Stimulated activated CD8-positive, alpha-beta memory T cell treated with anti-CD3 and anti-CD28 coated beads, Interleukin-12 subunit alpha, Interleukin-12 subunit beta, amount 100 ng/mL, for 4 hours (primary cell): ENCODE measurements at regions not wholly inside any gene's neighbourhood (a gene's known extent, or its start where the extent isn't known, plus 50 kb on each side); places are given as distances from the start of the nearest gene placed in this dataset.

ENCODE experiments used
- DNase-seq: peaks from one replicate; pipeline ENCODE4 v3.0.0-alpha.2; 2020; ENCODE audit warnings: low read depth

DNA sequence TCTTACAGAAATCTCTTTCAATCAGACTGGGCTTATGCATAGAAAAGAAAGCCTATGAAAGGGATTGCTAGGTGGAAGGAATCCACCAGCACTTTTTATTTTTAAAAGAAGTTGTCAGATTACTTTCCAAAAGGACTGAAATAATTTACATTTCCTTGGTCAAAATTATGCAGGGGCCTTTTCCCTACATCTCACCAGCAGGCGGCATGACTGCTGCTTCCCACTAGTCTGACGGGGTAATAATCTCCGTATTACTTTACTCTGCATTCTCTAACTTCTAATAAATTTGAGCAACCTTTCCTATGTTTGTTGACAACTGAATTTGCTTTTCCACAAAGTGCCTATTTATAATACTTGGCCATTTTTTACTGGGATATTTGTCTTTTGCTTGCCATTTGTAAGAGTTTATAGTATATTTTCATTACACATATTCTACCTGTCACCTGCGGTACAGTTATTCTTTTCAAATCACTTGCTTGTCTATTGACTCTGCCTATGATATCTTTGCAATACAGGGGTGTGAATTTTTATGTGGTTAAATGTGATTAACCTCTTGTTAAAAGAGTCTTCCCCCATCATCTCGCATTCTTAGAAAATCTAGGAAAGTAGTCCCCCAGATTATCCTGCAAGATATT is 51.9 kb upstream of the USP47 start:
- DNase-seq = no peak

DNA sequence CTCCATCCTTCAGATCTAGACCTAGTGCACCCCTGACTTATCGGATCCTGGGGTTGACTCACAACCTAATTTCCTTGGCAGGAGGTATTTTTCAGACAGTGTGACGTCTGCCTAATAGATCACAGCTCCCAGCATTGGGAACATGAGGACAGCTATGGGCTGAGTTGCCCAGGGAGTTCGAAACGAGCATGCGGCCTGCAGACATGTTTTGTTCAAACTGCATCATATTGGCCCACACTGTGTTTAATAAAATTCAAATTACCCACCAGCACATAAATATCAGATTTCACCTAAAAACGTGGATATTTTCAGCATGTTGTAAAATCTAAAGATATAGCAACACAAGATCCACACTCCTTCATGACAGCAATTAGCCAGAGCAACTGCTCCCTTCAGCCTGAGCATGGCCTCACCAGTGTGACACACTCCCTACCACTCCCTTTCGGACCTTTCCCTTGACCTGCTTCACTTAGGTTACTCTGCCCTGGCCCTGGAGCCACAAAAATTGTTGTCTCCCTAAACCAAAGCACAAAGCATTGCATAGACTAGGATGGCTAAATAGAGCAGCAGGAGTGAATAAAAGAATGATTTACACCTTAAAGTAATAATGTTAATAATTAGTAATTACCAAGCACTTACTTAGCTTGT is 53.6 kb upstream of the USP47 start:
- DNase-seq = no peak

DNA sequence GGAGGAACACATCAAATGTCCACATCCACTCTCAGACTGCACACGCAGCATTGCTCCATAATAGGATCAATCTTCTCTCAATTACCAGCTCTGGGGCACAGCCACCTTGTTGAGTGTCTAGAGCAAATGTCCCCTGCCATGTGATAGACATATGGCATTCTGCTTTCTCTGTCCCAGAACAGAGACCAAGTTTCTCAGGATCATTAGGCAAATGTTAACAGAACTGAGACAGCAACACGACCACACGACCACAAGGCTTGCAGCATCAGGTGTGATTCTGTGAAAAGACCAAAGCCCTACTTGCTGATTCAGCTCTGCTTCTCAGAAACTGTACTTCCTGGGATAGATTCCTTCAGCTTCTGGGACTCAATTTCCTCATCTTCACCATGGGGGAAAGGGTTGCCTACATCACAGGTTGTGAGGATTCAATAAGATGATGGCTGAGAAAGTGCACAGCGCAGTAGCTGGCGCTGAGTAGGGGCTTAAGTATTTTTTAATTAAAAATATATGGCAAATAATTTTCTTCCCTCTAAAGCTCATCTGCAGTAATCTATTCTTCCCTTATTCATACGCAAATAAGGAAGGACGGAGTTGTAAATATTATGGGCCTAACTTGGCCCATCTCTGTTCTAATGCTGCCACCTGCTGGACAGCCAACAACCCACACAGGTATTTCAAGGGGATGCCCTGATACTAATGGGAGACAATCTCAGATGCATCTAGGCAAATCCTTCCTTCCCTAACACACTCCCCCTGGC is 54.3 kb upstream of the USP47 start:
- DNase-seq = peak; percentile 24

DNA sequence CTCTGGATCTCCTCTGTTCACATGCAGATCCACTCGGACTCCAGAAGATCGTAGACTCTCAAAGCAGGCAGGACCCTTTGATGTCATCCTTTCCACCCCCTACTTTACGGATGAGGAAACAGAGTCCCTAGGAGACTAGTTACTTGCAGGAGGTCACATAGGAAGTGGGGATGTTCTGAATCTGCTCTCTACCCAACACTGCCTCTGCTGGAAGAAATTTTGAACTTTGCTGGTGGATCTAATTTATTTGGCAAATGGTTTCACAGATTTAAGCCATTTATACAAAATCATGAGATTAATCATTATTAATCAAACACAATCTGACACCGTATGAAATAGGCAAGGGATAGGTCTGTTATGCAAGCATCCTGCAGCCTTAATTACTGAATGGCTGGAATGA is 55.0 kb upstream of the USP47 start:
- no peak for DNase-seq

DNA sequence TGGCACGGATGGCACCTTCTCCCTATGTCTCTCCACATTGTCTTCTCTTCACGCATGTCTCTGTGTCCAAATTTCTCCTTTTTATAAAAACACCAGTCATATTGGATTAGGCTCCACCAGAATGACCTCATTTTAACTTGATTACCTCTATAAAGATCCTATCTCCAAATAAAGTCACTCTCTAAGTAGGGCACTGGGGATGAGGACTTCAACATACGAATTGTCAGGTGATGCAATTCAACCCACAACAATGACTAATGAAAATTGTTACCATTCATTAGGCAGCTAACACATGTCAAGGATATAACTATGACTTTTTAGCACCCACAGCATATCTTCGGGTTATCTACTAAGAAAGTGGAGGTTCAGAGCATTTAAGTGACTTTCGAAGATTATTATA is 55.5 kb upstream of the USP47 start:
- no peak for DNase-seq

DNA sequence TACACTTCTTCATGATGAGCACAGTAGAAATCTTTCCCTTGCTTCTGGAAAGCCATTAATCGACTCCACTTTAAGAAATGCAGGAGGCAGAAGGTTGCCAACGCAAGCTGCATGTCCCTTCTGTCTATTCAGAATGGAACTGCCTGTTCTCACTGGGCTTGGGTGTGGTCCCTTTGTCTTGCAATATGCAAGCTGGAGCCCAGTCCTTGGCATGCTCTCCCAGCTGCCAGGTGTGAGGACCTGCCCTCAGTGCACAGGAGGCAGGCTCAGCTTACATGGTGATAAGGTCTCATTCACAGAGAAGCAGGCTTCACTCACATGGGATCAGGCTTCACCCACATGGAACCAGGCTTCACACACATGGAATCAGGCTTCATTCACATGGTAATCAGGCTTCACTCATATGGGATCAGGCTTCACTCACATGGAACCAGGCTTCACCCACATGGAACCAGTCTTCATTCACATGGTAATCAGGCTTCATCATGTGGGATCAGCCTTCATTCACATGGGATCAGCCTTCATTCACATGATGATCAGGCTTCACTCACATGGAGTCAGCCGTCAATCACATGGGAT is 59.2 kb upstream of the USP47 start:
- DNase-seq = no peak

DNA sequence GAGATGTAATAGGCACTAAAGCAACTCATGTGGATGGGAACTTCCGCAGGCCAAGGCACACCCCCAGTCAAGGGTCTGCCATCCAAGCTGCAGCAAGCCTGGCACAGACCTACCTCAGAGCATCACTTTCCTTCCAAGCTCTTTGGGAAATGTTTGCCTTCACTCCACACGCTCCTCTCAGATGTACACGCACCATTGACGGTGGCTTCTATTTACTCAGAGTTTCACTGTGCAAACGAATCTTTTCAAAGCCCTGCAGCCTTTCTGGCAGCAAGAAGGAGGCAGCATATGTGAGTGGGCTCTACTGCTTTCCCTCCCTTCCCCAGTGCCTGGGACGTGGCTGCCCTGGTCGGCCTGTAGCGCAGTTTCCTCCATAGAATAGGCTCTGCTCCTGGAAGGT is 60.9 kb upstream of the USP47 start:
- DNase-seq = no peak

DNA sequence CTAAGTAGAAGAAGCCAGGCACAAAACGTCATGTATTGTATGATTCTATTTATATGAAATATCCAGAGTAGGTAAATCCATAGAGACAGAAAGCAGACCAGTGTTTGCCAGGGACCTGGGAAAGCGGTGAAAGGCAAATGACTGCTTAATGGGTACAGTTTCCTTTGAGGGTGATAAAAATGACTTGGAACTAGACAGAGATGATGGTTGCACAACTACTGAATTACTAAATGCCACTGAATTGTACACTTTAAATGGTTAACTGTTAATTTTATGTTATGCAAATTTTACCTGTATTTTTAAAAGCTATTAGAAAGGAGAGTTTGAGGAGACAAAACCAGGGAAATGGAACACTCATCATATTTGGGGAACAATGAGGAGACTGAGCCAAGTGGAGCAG is 61.8 kb upstream of the USP47 start:
- no peak for DNase-seq

DNA sequence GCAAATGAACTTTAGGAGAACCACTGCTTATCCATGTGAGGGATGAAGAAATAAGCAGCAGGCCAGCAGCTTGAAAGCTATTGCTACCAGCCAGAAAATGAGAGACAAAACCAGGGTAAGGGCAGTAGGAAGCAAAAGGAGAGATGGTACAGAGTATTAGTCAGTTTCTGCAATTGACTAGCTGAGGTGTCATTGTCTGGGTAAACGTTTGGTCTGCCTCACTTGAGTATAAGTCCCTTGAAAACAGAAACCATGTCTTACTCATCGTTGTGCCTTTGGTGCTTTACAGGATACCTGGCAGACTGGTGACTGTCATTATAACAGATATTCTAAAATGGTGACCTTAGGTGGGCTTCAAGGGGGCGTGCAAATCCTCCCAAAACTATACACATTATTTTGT is 63.9 kb upstream of the USP47 start:
- no peak for DNase-seq

DNA sequence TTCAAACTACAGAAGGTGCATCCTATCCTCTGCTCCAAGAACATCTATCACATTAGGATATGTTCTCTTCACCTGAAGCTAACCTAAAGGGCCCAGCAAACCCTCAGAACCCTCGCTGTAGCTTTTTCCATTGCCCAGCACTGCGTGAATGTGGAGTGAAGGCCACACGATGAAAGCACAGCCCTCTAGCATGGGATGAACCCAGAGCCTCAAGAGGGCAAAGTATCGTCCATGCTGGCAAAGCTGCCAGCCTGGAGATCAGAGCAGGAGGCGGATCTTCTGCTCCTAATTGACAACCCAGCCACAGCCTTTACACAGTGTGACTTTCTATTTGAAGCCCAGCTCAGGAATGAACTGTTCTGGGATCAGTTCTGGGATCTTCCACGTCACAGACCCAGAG is 65.1 kb upstream of the USP47 start:
- DNase-seq = no peak

DNA sequence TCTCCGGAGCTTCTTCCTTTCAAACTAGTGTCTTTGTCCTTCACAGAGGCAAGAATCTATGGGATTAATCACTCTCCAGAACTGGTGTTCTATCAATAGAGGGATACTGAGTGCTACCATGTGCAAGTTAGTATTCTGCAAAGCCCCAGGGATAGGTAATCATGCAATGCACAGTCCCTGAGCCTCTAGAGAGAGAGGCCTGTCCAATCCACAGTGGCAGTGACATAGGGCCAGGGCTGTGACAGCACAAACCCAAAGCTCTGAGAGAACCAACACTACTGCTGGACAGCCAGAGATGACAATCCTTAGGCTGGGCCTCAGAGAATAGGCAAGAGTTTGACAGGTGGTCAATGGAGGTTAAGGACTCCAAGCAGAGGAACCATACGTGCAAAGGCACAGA is 66.8 kb upstream of the USP47 start:
- no peak for DNase-seq

DNA sequence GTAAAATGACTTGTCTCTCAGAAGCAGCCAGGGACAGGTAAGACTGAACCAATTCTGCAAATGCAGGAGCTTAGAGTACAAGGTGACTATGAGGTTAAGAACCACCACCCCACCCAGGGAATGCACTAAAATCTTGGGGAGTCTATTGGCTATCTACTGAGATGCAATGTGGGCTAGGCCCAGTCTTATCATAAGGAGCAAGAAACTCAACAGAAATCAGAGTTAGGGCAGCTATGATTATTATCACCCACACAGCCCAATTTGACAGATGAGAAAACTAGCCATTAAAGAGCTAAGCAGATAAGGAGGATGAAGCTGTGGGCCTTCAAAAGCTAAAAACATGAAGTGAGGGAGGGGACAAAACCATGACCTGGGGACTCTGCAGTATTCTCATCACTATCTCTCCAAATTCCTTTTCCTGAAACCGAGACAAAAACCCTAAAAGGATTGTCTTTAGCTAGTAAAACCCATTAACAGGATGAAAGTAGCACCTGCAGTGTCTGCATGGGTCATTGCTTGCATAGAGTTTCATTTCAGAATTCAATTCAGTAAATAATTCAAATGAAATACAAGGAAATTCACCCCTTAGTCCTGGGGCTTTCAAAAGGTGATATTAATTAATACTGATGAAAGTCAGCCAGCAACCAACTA is 68.8 kb upstream of the USP47 start:
- DNase-seq = no peak

DNA sequence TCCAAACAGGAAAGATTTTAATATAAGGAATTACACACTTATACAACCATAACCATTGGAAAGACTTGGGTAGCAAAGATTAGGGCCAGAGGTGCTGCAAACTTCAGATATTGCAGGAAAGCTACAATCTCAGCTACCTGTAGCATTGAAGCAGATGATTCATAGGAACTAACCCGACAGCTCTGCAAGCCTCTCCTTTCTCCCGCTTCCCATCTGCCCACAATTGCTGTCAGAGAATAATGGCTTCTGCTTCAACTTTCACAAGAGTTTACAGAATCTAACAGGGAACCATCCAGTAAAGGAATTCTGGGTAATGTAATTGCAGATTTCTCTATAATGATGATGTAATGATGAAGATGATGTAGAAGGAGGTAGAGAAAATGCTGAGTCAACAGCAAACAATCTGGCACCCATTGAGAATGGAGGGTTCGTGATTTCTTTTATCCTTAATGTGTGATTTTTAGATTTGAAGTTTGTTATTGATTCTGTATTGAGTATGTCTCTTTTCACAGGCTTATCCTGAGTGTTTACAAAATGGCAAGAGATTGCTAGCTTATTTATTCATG is 70.8 kb upstream of the USP47 start:
- no peak for DNase-seq

DNA sequence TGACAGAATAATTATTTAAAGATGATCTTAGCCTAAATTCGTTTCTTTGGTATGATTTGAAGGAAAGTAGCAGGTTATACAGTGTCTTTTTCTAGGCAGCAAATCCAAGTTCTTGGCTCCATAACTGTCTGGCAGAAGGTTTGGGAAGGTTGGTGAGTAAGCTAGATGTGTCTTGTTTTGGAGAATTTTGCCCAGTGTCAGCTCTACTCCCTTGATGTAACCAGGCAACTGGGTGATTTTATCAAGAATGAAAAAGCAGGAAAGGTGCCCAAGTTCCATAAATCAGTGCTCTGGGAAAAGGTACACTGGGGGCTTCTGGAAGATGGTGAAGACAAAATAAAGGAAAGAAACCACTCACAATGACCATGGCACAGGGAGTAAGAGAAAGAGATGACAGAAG is 71.5 kb upstream of the USP47 start:
- no peak for DNase-seq

DNA sequence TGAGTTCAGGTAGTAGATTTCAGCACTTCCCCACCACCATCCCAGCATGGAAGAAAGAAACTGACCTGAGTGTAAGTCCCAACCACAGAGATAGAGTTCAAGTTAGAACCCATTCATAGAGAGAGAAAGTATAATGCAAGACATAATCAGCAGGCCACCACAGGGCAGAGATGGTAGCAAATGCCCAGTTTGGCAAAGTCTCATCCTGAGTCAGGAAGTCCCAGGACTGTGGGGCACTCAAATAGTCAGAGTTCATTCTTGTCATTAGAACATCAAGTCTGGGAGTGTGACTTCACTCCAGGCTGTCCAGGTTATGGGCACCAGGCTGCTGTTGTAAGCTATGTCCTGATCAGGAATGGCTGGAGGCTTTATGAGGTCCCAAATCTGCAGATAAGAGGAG is 72.0 kb upstream of the USP47 start:
- DNase-seq = no peak

DNA sequence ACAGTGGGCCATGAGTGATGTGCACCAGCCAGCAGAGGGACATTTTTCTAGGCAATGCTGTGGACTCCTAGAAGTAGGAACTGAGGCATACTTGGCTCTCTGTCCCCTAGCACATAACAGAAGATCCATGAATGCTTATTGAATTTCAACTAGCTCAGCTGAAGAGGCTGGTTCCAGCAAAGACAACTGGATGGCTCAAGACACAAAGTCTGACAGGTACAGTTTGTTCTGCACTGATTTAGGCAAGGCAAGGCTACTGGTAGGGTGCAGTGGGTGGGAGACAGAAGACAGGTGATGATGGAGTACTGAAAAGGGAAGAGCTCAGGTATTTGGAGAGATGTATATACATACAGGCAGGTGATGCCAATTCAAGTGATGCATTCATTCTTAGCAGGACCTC is 72.4 kb upstream of the USP47 start:
- DNase-seq = no peak

DNA sequence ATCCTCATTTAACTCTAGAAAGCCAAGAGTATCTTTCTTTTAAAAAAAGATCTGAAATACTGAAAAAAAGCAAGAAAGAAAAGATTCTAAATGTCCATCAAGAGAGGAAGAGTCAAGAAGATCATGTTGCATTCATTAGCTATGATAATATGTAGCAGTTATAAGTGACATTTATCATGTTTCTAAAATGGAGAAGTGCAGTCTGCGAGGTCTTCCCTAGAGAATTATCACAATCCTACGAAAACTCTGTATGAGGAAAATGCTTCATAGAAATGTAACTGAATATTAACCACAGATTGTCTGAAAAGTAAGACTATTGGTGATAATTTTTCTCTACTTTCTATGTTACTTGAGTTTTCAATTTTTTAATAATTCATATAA is 77.4 kb upstream of the USP47 start:
- no peak for DNase-seq

DNA sequence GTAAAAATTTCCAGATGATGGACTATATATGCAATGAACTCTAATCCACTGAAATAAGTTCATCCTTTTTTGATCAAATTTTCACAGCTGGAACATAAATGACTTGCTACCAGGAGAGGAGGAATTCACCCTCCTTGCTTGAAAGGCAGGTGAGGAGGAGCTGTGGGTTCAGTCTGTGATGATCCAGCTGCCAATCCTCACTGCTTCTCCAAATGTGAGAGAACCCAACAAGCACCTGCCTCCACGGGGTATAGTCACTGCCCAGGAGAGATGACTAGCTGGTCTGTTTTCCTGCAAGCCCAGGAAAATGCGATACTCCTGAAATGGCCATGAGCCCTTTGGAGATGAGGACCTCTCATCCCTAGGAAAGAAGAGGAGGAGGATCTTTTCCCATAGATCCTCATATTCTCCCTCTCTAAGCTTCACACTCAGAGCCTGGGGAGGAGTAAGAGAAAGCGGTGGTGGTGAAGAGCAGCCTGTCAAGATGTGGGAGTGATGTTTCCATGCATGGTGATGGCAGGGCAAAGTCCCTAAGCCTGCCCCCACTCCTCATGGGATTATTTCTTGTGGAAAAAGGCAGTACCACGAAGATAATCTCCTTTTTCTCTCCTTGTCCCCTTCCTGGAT is 77.9 kb upstream of the USP47 start:
- no peak for DNase-seq

DNA sequence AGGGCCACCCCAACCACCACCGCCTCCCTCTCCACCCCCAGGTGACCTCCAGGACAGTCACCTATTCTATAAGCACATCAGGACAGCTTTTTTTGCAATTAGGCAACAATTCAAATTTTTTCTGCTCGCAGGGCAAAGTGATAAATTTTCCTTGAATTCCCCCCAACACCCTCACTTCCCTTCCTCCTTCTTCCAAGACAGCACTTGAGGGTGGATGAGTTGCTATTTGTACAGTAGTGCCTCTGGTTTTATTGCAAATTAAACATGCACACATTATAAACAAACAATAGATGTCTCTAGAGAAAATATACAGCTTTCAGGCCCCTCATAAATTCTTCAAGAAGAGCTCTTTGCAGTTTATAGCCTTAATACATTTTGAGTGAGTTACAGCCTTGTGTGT is 80.9 kb upstream of the USP47 start:
- no peak for DNase-seq

DNA sequence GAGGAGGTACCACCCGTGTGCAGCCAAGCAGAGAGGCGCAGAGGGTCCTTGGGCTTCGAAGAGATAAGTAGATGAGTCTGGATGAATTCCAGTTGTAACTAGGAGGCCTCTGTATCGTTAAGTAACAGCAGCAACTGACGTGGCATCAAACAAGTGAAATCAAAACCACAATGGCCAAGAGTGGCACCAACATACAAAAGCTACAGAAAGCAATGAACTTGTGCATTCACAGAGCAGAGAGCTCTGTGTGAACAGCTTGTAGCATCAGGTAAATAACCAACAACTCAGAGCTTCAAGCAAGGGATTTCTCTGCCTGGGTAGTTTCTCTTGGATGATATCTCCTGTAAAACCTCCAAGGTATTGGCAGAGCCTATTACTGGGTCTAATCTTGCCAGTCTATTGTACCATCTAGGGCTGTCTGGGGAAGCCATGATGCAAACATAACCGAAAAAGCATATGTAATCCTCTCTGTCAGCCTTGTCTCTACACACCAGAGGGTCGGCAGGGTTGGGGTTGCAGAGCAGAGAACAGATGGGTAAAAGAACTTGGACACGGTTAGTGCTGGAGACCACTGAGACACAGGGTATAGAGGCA is 83.1 kb upstream of the USP47 start:
- DNase-seq = no peak

DNA sequence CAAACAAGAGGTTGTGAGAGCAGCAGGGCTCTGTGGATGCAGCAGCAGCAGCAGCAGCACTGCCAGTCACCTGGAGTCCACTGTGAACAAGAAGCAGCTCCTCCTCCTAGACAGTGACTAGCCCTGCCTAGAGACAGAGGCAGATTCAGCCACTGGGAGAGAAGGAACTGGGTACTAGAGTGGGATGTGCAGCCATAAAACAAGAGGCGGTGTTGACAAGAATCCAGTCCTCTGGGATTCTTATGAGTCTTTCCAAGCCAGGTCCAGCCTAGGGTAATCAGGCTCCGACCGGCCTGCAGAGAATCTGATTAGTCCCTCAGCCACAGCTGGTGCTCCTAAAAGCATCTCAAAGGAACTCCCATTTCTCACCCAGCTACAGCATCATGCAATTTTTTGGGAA is 83.9 kb upstream of the USP47 start:
- DNase-seq = no peak

DNA sequence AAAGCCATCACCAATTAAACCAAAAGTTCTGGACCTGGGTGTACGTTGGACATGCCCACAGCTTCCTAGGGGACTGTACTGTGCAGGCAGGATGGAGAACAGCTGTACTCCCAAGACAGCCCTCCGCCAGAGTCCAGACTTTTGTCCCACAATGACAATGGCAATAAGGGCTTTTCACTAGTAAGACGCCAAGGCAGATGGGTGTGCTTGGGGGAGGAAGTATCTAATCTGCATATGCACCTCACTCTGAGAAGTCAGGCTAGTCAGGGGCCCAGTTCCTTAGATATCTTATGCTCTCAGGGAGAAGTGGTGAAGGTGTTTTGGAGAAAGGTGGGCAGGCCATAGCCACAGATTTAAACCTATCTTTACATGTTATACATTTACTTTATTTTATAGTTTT is 85.1 kb upstream of the USP47 start:
- DNase-seq = no peak
